Testis (tissue), 2 donors: ENCODE measurements at regions not wholly inside any gene's neighbourhood (a gene's known extent, or its start where the extent isn't known, plus 50 kb on each side); places are given as distances from the start of the nearest gene placed in this dataset.
"Not testable (repeated sequence)": the region's sequence is repeated elsewhere in the genome, so short reads cannot be mapped to it uniquely, and the experiment has no call there.

Experiments
- DNase-seq: peaks from one replicate; pipeline ENCODE4 v3.0.0-alpha.2; 2019
- H3K27ac ChIP-seq, 2 donors: fragments of 200-600 bp; sonication (generic); one replicate each; pipeline ENCODE4 v1.5.1; 2019
- H3K27me3 ChIP-seq: fragments of 200-600 bp; sonication (generic); one replicate; pipeline ENCODE4 v1.5.1; 2019
- H3K36me3 ChIP-seq: fragments of 200-600 bp; sonication (generic); one replicate; pipeline ENCODE4 v1.5.1; 2017; ENCODE audit warnings: low read depth; ENCODE audit errors: missing control alignments
- H3K4me1 ChIP-seq: fragments of 200-600 bp; sonication (generic); one replicate; pipeline ENCODE4 v1.5.1; 2019
- H3K4me3 ChIP-seq, 2 donors: fragments of 200-600 bp; sonication (generic); one replicate each; pipeline ENCODE4 v1.5.1; 2017 to 2019
- H3K9me3 ChIP-seq: fragments of 200-600 bp; sonication (generic); one replicate; pipeline ENCODE4 v1.5.1; 2017
- CTCF ChIP-seq, 3 experiments: fragments of 450-650 bp in 2 of 3; fragments of 200-600 bp in 1 of 3; sonication (generic) in 1 of 3; IDR thresholded peaks; one replicate each; pipeline ENCODE4 v1.5.1; 2016 to 2019; ENCODE audit warnings: antibody characterized with exemption in 3 of 3, mild to moderate bottlenecking in 2 of 3, moderate library complexity in 1 of 3
- POLR2A ChIP-seq: fragments of 450-650 bp; IDR thresholded peaks from one replicate; pipeline ENCODE4 v1.6.1; 2017; ENCODE audit warnings: antibody characterized with exemption, mild to moderate bottlenecking, moderate library complexity
- WGBS, 2 donors: methylation state at CpG; one replicate each; pipeline ENCODE4 v1.1.5; 2018; 5-methylcytosine and 5-hydroxymethylcytosine counted together
- intact Hi-C: fragments of 100-400 bp; cut with DNase I; formaldehyde crosslinking; loops from one replicate; pipeline ENCODE4 v1.15.1; 2023; ENCODE audit warnings: low total_unique reads

- Histone ChIP-seq H3K9me3 (no peaks in the 10 kb centered on the region), H3K4me3 (no peak overlapping the region), H3K27ac (no peak overlapping the region), H3K36me3 (no peaks in the 10 kb centered on the region), H3K27me3 (no peaks in the 10 kb centered on the region), H3K4me1 (no peaks in the 10 kb centered on the region)
- WGBS, 2 donors: 92 to 97% methylated on average over 4 to 5 of the region's 5 CpGs
- intact Hi-C loops: no loop called here
- DNase-seq: no peak
- TF ChIP-seq CTCF (IDR thresholded peaks at IDR 0.05) (no peak), POLR2A (no peak)
These were observed 77.3 kb downstream of the NAA11 start for GRCh38 chr4:79248610-79249009.

- 79 to 91% methylated on average over 5 to 6 of the region's 6 CpGs for WGBS, 2 donors
- Histone ChIP-seq H3K4me1 (no peaks in the 10 kb centered on the region), H3K27me3 (no peaks in the 10 kb centered on the region), H3K27ac (no peak overlapping the region), H3K36me3 (no peaks in the 10 kb centered on the region), H3K9me3 (no peaks in the 10 kb centered on the region), H3K4me3 (no peak overlapping the region)
- no peak for DNase-seq
- intact Hi-C loops: no loop called here
- TF ChIP-seq POLR2A (no peak), CTCF (IDR thresholded peaks at IDR 0.05) (no peak)
These were observed 78.0 kb downstream of the NAA11 start for GRCh38 chr4:79247695-79248394.

GRCh38 chr4:79245200-79245940 lies 80.5 kb downstream of the NAA11 start:
- WGBS, 2 donors: 72 to 82% methylated on average over 30 to 43 of the region's 44 CpGs
- H3K4me1 ChIP-seq, DNase-seq, H3K9me3 ChIP-seq, intact Hi-C loops, H3K27ac ChIP-seq, H3K36me3 ChIP-seq, H3K27me3 ChIP-seq, H3K4me3 ChIP-seq: not testable (repeated sequence)

GRCh38 chr4:79241846-79242245 lies 84.0 kb downstream of the NAA11 start:
- DNase-seq: no peak
- intact Hi-C loops: no loop called here
- 63 to 73% methylated on average over 3 of the region's 3 CpGs for WGBS, 2 donors
- TF ChIP-seq POLR2A: no peak
- TF ChIP-seq CTCF (IDR thresholded peaks at IDR 0.05): no peak
- H3K27me3 ChIP-seq: no peaks in the 10 kb centered on the region
- H3K27ac ChIP-seq: no peak overlapping the region
- no peaks in the 10 kb centered on the region for H3K9me3 ChIP-seq
- H3K4me1 ChIP-seq: no peaks in the 10 kb centered on the region
- H3K36me3 ChIP-seq: no peaks in the 10 kb centered on the region
- H3K4me3 ChIP-seq: no peak overlapping the region

DNA sequence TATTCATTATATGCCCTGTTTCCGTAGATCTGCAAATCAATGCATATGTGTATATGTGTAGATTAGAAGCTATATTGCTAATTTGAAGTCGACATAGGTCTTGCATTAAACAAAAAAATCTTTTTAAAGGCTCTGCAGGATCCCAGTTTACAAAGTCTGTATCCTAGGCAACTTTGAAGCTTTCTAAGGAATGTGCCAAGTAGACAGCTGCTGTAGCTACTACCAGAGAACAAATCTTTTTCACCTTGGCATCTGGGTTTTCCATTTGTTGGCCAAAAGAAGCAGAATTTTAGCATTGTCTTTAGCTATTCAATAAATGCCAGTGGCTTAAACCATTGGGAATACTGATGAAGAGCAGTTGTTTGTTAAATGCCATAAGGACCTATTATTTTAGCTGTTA lies 88.0 kb downstream of the NAA11 start:
- 25 to 29% methylated on average over 2 of the region's 2 CpGs for WGBS, 2 donors
- Histone ChIP-seq H3K9me3 (no peaks in the 10 kb centered on the region), H3K4me3 (no peak overlapping the region), H3K4me1 (no peaks in the 10 kb centered on the region), H3K36me3 (no peaks in the 10 kb centered on the region), H3K27me3 (no peaks in the 10 kb centered on the region), H3K27ac (no peak overlapping the region)
- intact Hi-C loops: no loop called here
- no peak for DNase-seq
- TF ChIP-seq POLR2A (no peak), CTCF (IDR thresholded peaks at IDR 0.05) (no peak)
